DND-41 (cell line): ENCODE measurements at regions not wholly inside any gene's neighbourhood (a gene's known extent, or its start where the extent isn't known, plus 50 kb on each side); places are given as distances from the start of the nearest gene placed in this dataset.

ENCODE experiments used
- EZH2 ChIP-seq: IDR thresholded peaks from 3 replicates; pipeline ENCODE4 v1.6.1; 2012; ENCODE audit warnings: borderline replicate concordance, low read depth, mild to moderate bottlenecking, moderate library complexity, low read length, inconsistent platforms; ENCODE audit not compliant: severe bottlenecking
- TF ChIP-seq, protein P1 (sequence below): IDR thresholded peaks from 2 replicates; pipeline ENCODE4 v1.5.1; 2012; ENCODE audit warnings: borderline replicate concordance, low read length, moderate library complexity, mild to moderate bottlenecking; ENCODE audit not compliant: poor library complexity, severe bottlenecking; ENCODE audit errors: extremely low read depth

DNA sequence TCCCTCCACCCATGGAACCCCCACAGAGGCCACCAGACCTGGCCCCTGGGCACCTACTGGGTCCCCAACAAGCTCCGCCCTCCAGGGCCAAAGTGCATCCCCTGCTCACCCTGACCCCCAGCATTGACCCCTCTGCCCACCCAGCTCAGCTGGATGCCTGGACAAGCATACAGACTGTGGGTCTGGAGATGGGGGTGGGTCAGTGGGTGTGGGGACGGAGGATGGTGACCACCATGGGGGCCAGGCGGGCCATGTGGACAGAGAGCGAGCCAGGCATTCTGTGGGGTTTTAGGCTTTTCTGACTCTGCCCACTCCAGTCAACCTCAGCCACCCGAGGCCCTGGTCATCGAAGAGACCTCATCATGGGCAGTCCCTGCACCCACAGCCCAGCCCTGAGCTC lies 183.7 kb downstream of the BRD1 start:
- TF ChIP-seq, protein P1, sequence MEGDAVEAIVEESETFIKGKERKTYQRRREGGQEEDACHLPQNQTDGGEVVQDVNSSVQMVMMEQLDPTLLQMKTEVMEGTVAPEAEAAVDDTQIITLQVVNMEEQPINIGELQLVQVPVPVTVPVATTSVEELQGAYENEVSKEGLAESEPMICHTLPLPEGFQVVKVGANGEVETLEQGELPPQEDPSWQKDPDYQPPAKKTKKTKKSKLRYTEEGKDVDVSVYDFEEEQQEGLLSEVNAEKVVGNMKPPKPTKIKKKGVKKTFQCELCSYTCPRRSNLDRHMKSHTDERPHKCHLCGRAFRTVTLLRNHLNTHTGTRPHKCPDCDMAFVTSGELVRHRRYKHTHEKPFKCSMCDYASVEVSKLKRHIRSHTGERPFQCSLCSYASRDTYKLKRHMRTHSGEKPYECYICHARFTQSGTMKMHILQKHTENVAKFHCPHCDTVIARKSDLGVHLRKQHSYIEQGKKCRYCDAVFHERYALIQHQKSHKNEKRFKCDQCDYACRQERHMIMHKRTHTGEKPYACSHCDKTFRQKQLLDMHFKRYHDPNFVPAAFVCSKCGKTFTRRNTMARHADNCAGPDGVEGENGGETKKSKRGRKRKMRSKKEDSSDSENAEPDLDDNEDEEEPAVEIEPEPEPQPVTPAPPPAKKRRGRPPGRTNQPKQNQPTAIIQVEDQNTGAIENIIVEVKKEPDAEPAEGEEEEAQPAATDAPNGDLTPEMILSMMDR = no peak
- no peak for TF ChIP-seq EZH2
